ENCODE measurements at regions not wholly inside any gene's neighbourhood (a gene's known extent, or its start where the extent isn't known, plus 50 kb on each side); places are given as distances from the start of the nearest gene placed in this dataset.

DNA sequence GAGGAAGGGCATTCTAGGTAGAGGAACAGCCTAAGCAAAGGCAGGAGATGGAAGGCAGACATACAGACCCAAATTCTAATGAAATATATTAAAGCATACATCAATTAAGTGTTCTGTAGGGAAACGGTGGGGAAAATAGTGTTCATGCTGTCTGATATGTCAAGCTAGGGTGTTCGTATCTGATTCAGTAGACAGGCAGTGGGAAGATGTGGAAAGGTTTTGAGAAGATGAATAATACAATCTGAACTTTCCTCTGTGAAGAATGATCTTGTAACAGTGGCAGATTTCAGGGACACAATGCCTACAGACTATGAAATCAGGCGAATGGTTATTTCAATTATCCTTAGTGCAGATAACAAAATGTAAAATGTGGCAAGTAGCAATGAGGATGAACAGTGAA, 594.2 kb downstream of the KCTD12 start:
- TF ChIP-seq CTCF (IDR thresholded peaks at IDR 0.05), result no peak
- no peak for TF ChIP-seq POLR2A (IDR thresholded peaks at IDR 0.05)
